DMS53 treated with DMSO at 0.1 percent for 48 hours (cell line): ENCODE measurements at regions not wholly inside any gene's neighbourhood (a gene's known extent, or its start where the extent isn't known, plus 50 kb on each side); places are given as distances from the start of the nearest gene placed in this dataset.

ENCODE experiments used
- DNase-seq: peaks from one replicate; lab custom pipeline; 2025; ENCODE audit not compliant: unreplicated experiment; lab: John Stamatoyannopoulos, UW

- DNase-seq, result no peak
These were observed 641.6 kb upstream of the PCDH20 start for GRCh38 chr13:62057286-62057685.

- DNase-seq, result no peak
These were observed 634.3 kb upstream of the PCDH20 start for GRCh38 chr13:62049992-62050391.

GRCh38 chr13:62046512-62046911 is 630.9 kb upstream of the PCDH20 start:
- no peak for DNase-seq

- no peak for DNase-seq
These were observed 628.0 kb upstream of the PCDH20 start for GRCh38 chr13:62043600-62043999.

GRCh38 chr13:62040806-62041205 is 625.2 kb upstream of the PCDH20 start:
- DNase-seq, result peak; percentile 43

- no peak for DNase-seq
These were observed 624.4 kb upstream of the PCDH20 start for GRCh38 chr13:62040078-62040477.

GRCh38 chr13:62038214-62038613 is 622.6 kb upstream of the PCDH20 start:
- no peak for DNase-seq

- no peak for DNase-seq
These were observed 620.3 kb upstream of the PCDH20 start for GRCh38 chr13:62035981-62036380.

- no peak for DNase-seq
These were observed 618.3 kb upstream of the PCDH20 start for GRCh38 chr13:62033934-62034333.

- DNase-seq, result no peak
These were observed 606.7 kb upstream of the PCDH20 start for GRCh38 chr13:62022369-62022768.

GRCh38 chr13:62019858-62020257 is 604.2 kb upstream of the PCDH20 start:
- no peak for DNase-seq

- DNase-seq, result peak; percentile 5
These were observed 598.6 kb upstream of the PCDH20 start for GRCh38 chr13:62014299-62014698.

GRCh38 chr13:62003452-62003851 is 587.8 kb upstream of the PCDH20 start:
- no peak for DNase-seq

- no peak for DNase-seq
These were observed 578.5 kb upstream of the PCDH20 start for GRCh38 chr13:61994174-61994573.

- no peak for DNase-seq
These were observed 574.3 kb upstream of the PCDH20 start for GRCh38 chr13:61989978-61990377.

GRCh38 chr13:61988810-61989209 is 573.2 kb upstream of the PCDH20 start:
- DNase-seq, result no peak

- no peak for DNase-seq
These were observed 559.4 kb upstream of the PCDH20 start for GRCh38 chr13:61975001-61975400.

- DNase-seq, result no peak
These were observed 550.1 kb upstream of the PCDH20 start for GRCh38 chr13:61965756-61966155.

- no peak for DNase-seq
These were observed 545.3 kb upstream of the PCDH20 start for GRCh38 chr13:61960981-61961380.

- no peak for DNase-seq
These were observed 538.4 kb upstream of the PCDH20 start for GRCh38 chr13:61954092-61954491.

GRCh38 chr13:61950828-61951227 is 535.2 kb upstream of the PCDH20 start:
- no peak for DNase-seq

GRCh38 chr13:61944329-61944929 is 528.8 kb upstream of the PCDH20 start:
- no peak for DNase-seq

GRCh38 chr13:61935710-61936109 is 520.1 kb upstream of the PCDH20 start:
- DNase-seq, result no peak

- no peak for DNase-seq
These were observed 512.0 kb upstream of the PCDH20 start for GRCh38 chr13:61927648-61928047.
